ENCODE measurements at regions not wholly inside any gene's neighbourhood (a gene's known extent, or its start where the extent isn't known, plus 50 kb on each side); places are given as distances from the start of the nearest gene placed in this dataset.
"Not testable (repeated sequence)": the region's sequence is repeated elsewhere in the genome, so short reads cannot be mapped to it uniquely, and the experiment has no call there.

- no peak for DNase-seq (ENCODE audit: low spot score)
Measured at GRCh38 chr6:145548933-145549648, 186.2 kb downstream of the EPM2A start.

GRCh38 chr6:145551164-145551563 lies 184.2 kb downstream of the EPM2A start:
- DNase-seq (ENCODE audit: low spot score), result no peak

- no peak for DNase-seq (ENCODE audit: low spot score)
Measured at GRCh38 chr6:145555084-145555483, 180.2 kb downstream of the EPM2A start.

GRCh38 chr6:145557474-145557873 lies 177.8 kb downstream of the EPM2A start:
- DNase-seq (ENCODE audit: low spot score), result no peak

DNA sequence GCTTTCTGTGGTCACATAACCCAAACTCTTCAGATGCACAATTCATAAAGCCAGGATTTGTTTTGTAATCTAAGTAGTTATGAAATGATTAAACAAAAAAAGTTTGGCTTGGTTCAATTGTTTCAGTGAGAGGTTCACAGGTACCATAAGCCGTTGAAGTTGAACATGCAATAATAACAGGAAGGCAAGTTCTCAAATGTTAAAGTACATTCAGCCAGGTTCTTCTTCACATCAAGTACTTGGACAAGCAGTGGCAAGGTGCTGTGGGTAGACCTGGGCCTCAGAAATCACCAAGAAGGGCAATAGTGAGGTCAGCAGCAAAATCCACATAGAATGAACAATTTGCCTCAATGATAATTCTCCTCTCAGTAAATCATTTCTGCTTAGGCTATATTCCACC lies 175.5 kb downstream of the EPM2A start:
- no peak for DNase-seq (ENCODE audit: low spot score)

DNA sequence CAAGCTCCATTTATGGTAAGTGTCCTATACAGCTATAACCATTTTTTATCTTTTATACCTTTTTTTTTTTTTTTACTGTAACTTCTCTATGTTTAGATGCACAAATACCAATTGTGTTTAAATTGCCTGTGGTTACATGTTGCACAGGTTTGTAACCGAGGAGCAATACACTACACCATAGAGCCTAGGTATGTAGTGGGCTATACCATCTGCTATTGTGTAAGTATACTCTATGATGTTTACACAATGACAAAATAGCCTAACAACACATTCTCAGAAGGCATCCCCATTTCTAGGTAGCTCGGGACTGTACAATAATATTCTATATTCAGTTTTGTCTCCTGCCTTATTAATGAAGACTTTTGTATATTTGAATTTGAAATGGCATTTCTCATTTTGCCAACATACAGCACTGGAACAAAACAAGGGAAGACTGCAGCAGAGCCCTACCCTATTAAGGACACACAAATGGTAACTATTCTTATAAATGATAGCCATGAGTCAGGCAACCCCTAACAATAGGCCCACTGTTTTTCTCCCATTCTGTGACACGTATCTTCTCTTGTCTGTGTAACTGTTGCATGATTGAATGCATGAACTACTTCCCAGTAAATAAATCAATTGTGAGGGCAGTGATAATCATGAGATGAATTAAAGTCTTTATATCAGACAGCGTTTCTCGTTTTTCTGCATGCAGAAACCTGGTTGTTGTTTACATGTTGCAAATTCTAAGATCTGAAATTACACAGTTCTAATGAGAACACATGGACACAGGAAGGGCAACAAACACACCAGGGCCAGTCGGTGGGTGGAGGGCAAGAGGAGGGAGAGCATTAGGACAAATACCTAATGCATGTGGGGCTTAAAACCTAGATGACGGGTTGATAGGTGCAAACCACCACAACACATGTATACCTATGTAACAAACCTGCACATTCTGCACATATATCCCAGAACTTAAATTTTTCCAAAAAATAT lies 173.9 kb downstream of the EPM2A start:
- no peak for DNase-seq (ENCODE audit: low spot score)

DNA sequence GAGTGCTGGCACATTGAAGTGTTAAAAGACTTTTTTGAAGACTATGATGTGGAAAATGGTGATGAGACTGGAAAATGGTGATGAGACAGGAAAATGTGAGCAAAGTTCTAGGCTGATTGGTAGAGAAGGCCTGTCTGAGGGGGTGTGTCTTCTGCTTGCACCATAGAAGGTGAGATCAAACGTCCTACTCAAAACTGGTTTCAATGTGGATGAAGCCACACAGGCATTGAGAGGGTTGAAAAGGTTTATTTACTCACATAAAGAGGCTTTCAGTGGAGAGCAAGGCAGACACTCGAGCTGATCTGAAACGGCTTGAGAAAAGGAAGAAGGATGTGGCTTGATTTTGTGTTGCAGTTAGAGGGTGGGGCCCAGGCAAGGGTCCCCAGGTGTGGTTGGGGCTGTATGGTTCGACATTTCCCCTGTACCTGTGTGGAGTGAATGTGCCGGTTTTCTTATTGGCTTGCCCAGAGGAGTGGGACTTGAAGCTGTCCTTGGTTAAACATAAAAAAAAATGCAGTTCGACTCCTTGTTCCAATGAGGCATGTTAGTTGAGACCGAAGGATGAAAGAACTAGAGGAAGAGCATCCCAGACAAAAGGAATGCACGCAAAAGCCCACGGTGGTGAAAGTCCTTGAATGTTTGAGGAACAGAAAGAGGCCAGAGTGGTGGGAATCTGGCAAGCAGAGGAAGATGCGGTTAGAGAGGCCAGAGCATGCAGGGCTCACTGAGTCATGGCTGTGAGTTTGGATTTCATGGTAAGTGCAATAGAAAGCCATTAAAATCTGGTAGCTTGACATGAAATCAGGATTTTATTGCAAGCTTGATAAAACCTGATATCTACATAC lies 172.3 kb downstream of the EPM2A start:
- DNase-seq (ENCODE audit: low spot score), result no peak

GRCh38 chr6:145564553-145564952 lies 170.8 kb downstream of the EPM2A start:
- no peak for DNase-seq (ENCODE audit: low spot score)

- no peak for DNase-seq (ENCODE audit: low spot score)
Measured at GRCh38 chr6:145567684-145568252, 167.6 kb downstream of the EPM2A start.

- no peak for DNase-seq (ENCODE audit: low spot score)
Measured at GRCh38 chr6:145569140-145569539, 166.2 kb downstream of the EPM2A start.

DNA sequence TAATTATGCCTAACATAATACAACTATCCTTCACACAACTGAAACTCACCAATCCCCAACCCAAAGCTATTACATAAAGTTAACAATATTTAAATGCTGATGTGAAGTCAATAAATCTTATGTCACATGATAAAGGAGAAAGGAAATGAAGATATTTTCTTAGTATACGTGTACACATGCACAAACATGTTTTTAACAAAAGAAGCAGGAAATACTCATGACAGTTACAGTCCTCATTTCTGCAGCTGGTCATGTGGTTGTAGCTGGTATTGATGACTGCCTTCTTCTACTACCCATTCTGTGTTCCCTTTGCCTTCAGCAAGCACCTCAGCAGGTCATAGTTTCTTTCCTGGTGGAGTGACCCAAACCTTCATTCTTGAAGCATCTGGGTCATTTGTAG lies 165.0 kb downstream of the EPM2A start:
- not testable (repeated sequence) for DNase-seq (ENCODE audit: low spot score)

GRCh38 chr6:145574269-145574668 lies 161.1 kb downstream of the EPM2A start:
- DNase-seq (ENCODE audit: low spot score), result not testable (repeated sequence)

All from HuH-7 (cell line).